Activated gamma-delta T cell treated with anti-CD3 and anti-CD28 coated beads, Interleukin-2, amount 50 U/mL, for 16 hours (primary cell): ENCODE measurements at regions not wholly inside any gene's neighbourhood (a gene's known extent, or its start where the extent isn't known, plus 50 kb on each side); places are given as distances from the start of the nearest gene placed in this dataset.

Source experiments
- DNase-seq: peaks from one replicate; pipeline ENCODE4 v3.0.0-alpha.2; 2020; ENCODE audit warnings: low read depth

DNA sequence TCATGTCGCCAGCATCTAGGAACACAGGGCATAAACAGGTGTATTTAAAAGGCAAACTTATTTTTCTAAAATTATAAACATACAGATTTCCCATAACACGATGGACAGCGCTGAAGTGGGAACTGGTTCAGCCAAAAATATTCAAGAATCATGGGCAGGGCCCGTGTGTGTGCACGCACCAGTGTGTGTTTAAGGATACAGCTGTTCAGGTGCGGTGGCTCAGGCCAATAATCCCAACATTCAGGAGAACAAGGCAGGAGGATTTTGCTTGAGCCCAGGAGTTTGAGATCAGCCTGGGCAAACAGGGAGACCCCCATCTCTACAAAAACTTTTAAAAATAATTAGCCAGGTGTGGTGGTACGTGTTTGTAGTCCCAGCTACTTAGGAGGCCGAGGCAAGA is 288.6 kb upstream of the HDAC4 start:
- no peak for DNase-seq

GRCh38 chr2:239688840-239689239 is 288.0 kb upstream of the HDAC4 start:
- no peak for DNase-seq

DNA sequence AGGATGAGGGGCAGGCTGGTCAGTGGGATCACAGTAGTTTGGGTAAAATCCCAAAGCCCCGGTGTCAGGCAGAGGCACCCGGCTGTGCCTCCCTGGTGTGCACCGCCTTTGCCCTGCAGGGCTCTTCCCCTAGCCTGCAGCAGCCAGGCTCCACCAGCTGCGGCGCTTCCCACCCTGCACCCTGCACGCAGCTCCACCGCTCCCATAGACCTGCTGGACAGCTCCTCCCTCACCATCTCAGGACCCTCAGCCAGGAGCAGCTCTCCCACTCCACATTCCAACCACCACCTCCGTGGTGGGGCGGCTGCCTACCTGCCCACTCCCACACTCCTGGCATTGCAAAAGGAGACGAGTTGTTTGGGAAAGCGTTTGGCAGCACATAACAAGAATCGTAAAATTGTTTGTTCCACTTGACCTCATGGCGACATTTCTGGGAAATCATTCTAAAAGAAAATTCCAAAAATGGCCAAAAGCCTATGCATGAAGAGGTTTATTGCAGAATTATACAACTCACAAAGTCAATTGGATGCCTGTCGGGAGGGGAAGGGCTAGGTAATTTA is 287.4 kb upstream of the HDAC4 start:
- no peak for DNase-seq

DNA sequence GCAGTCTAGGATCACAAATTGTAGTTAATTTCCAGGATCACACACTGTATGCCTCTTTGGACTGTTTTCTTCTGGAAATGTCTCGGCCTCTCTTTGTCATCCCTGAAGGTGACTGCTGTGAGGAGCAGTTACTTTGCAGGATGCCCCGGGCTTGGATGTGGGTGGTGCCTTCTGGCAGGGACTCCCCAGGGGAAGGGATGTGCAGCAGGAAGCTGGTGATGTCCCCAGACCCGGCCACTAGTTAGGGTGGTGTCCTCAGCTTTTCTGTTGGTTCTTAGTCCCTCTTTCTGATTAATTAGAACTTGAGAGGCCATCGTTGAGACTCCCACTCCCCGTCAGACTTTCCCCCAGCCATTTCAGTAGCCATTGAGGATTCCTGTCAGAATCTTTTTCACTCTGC is 286.6 kb upstream of the HDAC4 start:
- no peak for DNase-seq

DNA sequence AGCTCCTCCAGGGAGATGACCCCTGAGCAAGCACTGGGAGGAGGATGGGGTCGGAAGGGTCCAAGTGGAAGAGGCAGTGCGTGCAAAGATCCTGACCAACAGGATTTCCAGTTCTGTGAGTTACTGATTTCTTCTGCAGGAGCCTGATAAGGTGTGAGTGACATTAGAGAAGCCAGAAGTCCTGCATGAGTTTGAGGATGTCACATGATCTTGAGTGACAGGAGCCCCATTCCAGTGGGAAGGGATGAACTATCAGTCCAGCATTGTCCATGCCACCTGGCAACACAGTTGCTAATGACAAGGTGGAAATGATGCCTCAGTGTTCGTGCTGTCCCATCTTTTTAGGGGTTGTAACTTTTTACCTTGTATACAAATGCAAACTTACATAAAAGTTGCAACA is 285.1 kb upstream of the HDAC4 start:
- DNase-seq = no peak

DNA sequence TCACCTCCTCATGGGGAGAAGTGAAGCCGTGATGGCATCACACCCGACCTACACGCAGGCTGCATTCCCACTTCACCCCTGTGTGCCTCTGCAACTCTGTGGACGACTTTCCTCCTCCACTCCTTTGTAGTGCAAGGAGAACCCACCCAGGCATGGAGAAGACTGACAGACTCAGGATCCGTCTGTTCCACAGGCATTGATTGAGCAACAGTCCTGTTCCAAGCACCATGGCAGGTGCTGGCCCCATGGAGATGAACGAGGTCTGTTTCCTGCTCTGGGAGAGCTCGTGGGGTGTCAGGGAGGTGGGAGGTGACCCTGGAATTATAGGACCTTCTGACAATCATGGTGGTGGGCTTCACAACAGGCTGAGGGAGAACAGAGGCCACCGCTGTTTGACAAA is 284.7 kb upstream of the HDAC4 start:
- no peak for DNase-seq

GRCh38 chr2:239684996-239685395 is 284.2 kb upstream of the HDAC4 start:
- DNase-seq = no peak

DNA sequence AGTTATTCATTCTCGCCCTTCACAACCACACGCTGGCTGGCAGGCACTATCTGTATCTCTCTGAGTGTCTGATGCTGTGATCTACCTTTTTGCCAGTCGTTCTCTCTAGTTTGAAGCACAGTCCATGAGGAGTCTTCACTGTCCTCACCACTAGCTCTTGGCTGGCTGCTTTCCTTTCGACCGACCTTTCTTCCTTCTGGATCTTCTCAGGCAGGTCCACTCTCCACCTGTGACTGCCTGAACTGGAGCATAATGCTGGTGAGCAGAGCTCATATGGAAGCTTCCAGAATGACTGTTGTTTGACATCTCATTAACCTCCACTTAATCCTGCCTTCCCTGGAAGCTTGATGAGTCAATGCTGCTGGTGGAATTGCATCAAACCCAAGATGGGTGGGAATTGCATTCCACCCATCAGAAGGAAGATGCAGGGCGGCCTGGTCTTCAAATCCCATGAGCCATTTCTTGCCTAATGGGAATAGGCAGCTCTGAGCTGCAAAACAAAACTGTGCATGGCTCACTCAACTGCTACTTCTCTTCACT is 283.5 kb upstream of the HDAC4 start:
- no peak for DNase-seq

GRCh38 chr2:239682518-239682917 is 281.7 kb upstream of the HDAC4 start:
- DNase-seq = no peak

DNA sequence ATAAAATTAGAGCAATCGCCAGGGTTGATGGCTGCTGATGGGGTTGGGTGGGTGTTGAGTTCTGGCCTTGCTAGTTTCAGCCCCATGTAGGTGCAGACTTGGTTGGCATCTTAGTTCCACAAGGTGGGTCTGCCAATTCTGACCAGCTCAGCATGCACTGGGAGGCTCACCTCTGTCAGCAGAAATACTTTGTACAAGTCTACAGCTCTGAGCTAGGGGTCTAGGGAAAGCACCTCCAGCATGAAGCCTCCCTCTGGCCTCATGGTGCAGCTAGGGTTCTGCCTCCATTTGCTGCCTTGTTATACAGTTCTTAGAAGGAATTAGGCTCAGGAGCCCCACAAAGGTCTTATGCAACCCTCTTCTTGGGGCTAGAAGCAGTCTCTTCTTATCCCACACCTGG is 278.9 kb upstream of the HDAC4 start:
- DNase-seq = no peak

DNA sequence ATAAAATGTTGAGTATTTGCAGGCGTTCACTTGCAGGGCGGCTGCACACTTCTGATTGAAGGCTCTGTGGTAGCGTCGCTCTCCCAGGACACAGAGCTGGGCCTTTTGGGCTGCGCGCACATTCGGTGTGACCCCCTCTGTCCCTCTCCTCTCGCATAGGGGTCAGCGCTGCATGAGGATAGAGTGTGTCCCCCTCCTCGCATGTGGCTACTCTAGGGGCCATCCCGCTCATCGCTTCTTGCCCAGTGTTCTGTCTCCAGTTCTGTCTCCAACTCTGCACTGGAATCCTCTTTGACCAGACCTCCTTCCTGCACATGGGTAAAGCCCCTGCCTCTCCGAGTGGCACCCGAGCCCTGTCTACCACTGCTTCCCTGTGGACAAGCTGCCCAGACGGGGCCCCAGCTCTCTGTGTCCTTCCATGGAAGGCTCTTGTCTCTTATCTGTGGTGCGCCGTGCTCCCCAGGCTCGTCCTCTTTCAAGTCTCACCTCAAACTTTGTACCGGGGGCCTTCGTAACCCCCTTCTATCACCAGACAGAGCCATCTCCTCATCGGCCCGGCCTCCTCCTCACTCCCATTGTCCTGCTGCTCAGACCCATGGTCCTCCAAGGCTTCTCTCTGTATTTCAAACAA is 278.0 kb upstream of the HDAC4 start:
- no peak for DNase-seq

DNA sequence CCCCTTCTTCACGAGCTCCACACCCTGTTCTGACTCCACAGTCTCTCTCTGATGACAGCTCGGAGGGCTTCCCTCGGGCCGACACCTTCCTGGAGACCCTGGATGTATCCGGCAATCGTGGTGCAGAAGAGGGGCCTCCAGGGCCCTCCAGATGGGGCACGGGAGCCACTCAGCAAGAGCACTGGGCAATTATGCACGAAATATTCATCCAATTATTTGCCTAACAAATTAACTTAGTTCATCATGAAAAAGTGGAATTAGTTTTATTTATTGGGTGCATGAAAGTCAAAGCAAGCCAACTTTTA is 277.3 kb upstream of the HDAC4 start:
- DNase-seq = no peak

- DNase-seq = no peak
Measured at GRCh38 chr2:239677453-239678185, 276.8 kb upstream of the HDAC4 start.

- DNase-seq = no peak
Measured at GRCh38 chr2:239676716-239677452, 276.1 kb upstream of the HDAC4 start.

DNA sequence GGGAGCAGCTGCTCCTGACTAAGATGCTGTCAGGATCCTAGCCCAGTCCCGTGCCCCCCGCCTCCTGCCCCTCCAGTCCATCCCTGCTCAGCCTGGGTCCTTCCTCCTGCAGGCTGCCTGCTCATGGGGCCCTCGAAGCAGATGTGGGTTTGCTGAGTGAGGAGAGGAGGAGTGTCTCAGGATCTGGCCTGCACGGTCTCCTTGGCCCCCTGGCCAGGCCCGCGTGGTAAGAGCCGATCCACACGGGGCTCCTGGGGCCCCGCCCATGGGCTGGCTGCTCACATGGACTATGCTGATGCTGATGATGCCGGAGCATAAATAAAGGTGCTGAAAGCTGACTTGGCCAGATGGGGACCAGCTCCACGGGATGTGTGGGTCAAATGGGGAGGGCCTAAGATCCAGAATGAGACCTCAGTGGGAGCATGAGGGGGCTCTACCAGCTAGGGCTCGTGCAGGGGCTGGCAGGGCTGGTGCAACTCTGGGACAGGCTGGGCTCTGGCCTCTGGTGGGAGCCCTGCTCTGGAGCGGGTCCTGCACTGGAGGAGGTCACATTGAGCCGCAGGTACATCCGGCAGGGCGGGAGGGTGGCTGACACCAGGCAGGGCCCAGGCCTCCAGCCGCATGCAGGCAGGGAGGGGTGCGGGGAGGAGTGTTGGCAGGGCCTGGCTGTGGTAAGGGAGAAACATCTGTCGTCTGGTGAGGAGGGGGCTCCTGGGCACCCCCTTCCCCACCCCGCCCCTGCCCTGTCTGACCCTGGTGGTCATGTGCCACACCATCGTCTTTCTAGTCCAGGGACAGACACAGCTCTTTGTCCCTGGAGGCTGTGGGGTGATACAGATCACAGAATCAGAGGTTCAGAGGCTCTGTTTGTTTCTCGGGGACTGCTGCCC is 275.3 kb upstream of the HDAC4 start:
- no peak for DNase-seq

DNA sequence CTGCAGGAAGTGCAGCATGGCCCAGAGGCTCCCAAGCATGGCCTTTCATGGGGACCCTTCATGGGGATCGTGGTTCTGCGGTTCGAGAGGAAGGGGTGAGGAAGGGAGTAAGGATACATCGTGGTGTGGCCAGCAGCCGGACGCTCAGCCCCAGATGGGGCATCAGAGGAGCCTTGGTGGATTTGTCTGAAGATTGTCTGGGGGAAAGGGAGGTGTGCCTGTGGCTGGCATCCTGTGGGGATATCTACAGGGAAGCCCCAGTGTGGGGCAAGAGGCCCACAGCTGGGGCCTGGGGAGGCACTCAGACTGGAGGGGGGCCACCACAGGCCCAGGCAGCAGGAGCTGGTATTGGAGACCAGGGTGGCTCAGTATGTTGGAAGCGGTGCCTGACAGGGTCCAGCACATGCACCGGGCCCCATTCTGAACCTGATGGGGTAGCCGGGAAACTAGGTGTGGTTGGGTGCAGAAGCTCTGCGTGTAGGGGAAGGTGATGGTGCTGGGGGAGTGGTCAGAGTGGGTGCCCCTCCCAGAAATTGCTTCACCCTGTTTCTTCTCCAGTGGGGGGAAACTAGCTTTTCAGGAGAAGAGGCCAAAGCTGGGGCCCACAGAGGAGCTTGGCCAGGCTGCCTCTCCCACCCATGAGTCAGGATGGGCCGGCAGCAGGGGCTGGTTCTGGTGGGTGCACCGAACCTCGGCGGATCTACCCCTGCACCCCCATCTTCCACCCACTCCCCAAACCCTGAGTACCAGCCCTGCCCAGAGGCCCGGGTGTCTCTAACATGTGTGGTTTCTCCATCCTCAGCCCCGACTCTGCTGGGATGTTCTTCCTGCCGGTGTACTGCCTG is 274.4 kb upstream of the HDAC4 start:
- DNase-seq = no peak

DNA sequence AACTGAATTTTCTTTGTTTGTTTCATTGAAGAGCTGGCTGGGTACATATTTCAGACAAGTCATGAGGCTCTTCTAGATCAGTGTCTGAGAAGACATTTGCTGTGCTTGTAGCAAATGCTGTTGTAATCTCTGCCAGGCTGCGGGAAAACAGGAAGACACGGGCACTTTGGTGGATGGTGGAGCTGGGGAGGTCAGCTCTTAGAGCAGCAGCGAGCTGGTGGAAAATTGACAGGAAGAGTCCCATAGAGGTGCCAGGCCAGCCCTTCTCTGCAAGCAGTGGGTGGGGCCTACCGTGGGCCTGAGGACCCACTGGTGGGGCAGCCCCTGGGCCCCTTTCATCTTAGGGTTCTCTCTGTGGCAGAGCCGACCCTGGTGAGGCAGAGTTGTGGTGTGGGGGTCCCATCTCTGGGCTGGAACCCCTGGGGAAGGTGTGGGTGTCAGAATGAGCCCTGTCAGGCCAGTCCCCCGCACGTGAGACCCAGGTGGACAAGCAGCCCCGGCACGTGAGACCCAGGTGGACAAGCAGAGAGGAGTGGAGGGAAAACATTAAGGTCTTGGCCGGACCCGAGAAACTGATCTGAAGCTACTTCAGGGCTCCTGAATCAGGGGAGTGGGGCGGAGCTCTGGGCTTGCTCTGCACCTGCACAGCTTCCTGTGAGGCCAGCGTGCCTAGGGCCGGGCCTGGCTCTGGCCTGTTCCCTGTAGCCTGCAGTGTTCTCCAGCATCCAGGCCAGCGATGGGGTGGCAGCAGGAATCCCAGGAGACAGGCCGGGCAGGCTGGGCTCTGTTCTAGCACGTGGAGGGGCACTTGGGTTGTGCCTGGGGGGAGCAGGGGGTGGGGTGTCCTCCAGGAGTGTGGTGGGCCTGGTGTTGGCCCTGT is 273.5 kb upstream of the HDAC4 start:
- DNase-seq = no peak

DNA sequence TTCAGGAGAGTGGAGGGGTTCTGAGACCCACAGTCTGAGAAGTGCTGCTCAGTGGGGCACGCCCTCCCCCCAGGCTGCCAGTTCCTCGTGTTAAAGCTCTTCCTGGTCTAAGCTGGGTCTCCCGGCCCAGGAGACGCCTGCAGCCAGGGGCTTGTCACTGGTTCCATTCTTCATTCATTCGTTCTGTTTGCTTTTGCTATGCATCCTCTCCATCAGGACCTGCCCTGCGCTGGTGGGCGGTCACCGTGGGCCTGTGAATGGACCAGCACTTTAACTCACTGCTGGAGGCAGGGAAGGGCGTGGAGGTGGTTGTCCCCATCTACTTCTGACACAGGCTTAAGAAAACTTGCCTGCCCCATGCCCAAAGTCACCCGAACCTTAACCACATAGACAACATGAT is 272.8 kb upstream of the HDAC4 start:
- DNase-seq = no peak

GRCh38 chr2:239671916-239672849 is 271.4 kb upstream of the HDAC4 start:
- DNase-seq = no peak
